ENCODE measurements at regions not wholly inside any gene's neighbourhood (a gene's known extent, or its start where the extent isn't known, plus 50 kb on each side); places are given as distances from the start of the nearest gene placed in this dataset.

DNA sequence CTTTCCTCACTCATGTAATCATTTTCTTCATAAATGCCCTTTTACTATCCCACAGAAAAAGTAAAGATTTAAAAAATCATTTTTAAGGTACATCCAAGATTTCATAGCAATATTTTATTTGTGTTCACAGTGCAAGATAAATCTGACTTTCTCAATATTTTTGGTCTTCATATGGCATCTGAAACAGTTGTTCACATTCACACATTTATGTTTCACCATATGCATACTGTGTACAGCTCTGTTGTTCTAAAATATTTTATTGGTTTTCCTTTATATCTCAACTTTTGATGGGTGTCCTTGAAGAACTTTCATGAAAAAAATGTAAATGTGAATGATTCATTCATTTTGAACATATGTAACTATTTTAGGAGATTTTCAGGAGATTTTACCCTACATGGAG lies 348.7 kb downstream of the SNAPC1 start:
- H3K4me2 ChIP-seq (ENCODE audit: low read depth, low read length): no peak overlapping the region
- no peaks in the 10 kb centered on the region for H3K9me1 ChIP-seq (ENCODE audit: insufficient read depth, low read length)
- H3K27me3 ChIP-seq (ENCODE audit: control insufficient read depth, insufficient read depth, low read length): no peaks in the 10 kb centered on the region
- H4K91ac ChIP-seq (ENCODE audit: insufficient read depth, low read depth, low read length): no peak overlapping the region
- TF ChIP-seq CHD1 (IDR thresholded peaks at IDR 0.05; ENCODE audit: low read depth, low read length) (no peak), RAD21 (IDR thresholded peaks at IDR 0.05; ENCODE audit: low read length) (no peak), SMC3 (IDR thresholded peaks at IDR 0.05; ENCODE audit: low read depth, low read length) (no peak), NFE2L2 (IDR thresholded peaks at IDR 0.05; ENCODE audit: low read depth, low read length) (no peak), BHLHE40 (IDR thresholded peaks at IDR 0.05; ENCODE audit: low read depth, low read length) (no peak), POLR2A (IDR thresholded peaks at IDR 0.05; ENCODE audit: low read depth, low read length) (no peak), MXI1 (IDR thresholded peaks at IDR 0.05; ENCODE audit: borderline replicate concordance, low read depth, low read length) (no peak), MAFK (IDR thresholded peaks at IDR 0.05; ENCODE audit: low read depth, low read length) (no peak), CEBPB (IDR thresholded peaks at IDR 0.05; ENCODE audit: low read depth, low read length) (no peak), FOS (IDR thresholded peaks at IDR 0.05; ENCODE audit: low read depth, low read length) (no peak), RCOR1 (IDR thresholded peaks at IDR 0.05; ENCODE audit: insufficient replicate concordance, low read length) (no peak), MAZ (IDR thresholded peaks at IDR 0.05; ENCODE audit: borderline replicate concordance, low read depth, low read length) (no peak)
- TF ChIP-seq, protein P1, sequence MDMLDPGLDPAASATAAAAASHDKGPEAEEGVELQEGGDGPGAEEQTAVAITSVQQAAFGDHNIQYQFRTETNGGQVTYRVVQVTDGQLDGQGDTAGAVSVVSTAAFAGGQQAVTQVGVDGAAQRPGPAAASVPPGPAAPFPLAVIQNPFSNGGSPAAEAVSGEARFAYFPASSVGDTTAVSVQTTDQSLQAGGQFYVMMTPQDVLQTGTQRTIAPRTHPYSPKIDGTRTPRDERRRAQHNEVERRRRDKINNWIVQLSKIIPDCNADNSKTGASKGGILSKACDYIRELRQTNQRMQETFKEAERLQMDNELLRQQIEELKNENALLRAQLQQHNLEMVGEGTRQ (IDR thresholded peaks at IDR 0.05; ENCODE audit: low read depth, low read length): no peak
- TF ChIP-seq, protein P2, sequence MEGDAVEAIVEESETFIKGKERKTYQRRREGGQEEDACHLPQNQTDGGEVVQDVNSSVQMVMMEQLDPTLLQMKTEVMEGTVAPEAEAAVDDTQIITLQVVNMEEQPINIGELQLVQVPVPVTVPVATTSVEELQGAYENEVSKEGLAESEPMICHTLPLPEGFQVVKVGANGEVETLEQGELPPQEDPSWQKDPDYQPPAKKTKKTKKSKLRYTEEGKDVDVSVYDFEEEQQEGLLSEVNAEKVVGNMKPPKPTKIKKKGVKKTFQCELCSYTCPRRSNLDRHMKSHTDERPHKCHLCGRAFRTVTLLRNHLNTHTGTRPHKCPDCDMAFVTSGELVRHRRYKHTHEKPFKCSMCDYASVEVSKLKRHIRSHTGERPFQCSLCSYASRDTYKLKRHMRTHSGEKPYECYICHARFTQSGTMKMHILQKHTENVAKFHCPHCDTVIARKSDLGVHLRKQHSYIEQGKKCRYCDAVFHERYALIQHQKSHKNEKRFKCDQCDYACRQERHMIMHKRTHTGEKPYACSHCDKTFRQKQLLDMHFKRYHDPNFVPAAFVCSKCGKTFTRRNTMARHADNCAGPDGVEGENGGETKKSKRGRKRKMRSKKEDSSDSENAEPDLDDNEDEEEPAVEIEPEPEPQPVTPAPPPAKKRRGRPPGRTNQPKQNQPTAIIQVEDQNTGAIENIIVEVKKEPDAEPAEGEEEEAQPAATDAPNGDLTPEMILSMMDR (conservative IDR thresholded peaks at IDR 0.05; ENCODE audit: low read depth, low read length): no peak
- TF ChIP-seq, protein P3, sequence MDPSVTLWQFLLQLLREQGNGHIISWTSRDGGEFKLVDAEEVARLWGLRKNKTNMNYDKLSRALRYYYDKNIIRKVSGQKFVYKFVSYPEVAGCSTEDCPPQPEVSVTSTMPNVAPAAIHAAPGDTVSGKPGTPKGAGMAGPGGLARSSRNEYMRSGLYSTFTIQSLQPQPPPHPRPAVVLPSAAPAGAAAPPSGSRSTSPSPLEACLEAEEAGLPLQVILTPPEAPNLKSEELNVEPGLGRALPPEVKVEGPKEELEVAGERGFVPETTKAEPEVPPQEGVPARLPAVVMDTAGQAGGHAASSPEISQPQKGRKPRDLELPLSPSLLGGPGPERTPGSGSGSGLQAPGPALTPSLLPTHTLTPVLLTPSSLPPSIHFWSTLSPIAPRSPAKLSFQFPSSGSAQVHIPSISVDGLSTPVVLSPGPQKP (IDR thresholded peaks at IDR 0.05; ENCODE audit: borderline replicate concordance, low read depth, low read length): no peak
- POLR2A ChIA-PET (ENCODE audit: unreplicated experiment): no interaction called here
- dilution Hi-C loops (cut with HindIII; ENCODE audit: low sequenced_read_pairs, unreplicated experiment): no loop called here
- H2AK9ac ChIP-seq (replicated peaks; ENCODE audit: low read depth, low read length, poor library complexity): no peak overlapping the region
- H3K14ac ChIP-seq (replicated peaks; ENCODE audit: low read depth, low read length): no peak overlapping the region
- H3K79me1 ChIP-seq (ENCODE audit: low read depth in 1 of 2, low read length in 2 of 2): no peaks in the 10 kb centered on the region
- H2BK5ac ChIP-seq (ENCODE audit: low read depth, low read length, poor library complexity, severe bottlenecking): no peak overlapping the region
- H4K8ac ChIP-seq (ENCODE audit: low read depth in 2 of 2, low read length in 2 of 2): no peak overlapping the region
- no peak overlapping the region for H2AK5ac ChIP-seq (ENCODE audit: low read depth, low read length)
- BruUV-seq (replicated peaks): no TSS peak
- H2BK20ac ChIP-seq (ENCODE audit: low read depth, low read length): no peak overlapping the region
- no peak for DNase-seq
- no peaks in the 10 kb centered on the region for H3K4me1 ChIP-seq (ENCODE audit: control insufficient read depth, insufficient read depth, low read length)
- CTCF ChIA-PET: no interaction called here
- intact Hi-C loops (cut with micrococcal nuclease): no loop called here
- no peak overlapping the region for H3K4me3 ChIP-seq (ENCODE audit: insufficient read depth, low read depth, low read length)
- no peak overlapping the region for H2AFZ ChIP-seq (replicated peaks; ENCODE audit: low read length, poor library complexity)
- no peak overlapping the region for H2BK15ac ChIP-seq (ENCODE audit: low read depth, low read length)
- ATAC-seq (ENCODE audit: low read depth): no peak
- no peak overlapping the region for H3K23ac ChIP-seq (ENCODE audit: low read depth, low read length)
- no peak overlapping the region for H3K27ac ChIP-seq (ENCODE audit: insufficient read depth, low read length)
- no peak overlapping the region for H2BK120ac ChIP-seq (ENCODE audit: low read depth, low read length)
- in situ Hi-C loops (cut with MboI; ENCODE audit: low sequenced_read_pairs): no loop called here
- H4K20me1 ChIP-seq (ENCODE audit: insufficient read depth, low read length): no peaks in the 10 kb centered on the region
- no peaks in the 10 kb centered on the region for H3K36me3 ChIP-seq (ENCODE audit: control insufficient read depth, insufficient read depth, low read length)
- no peaks in the 10 kb centered on the region for H3K9me3 ChIP-seq (ENCODE audit: control insufficient read depth, insufficient read depth, low read length)
- H3K9ac ChIP-seq (ENCODE audit: low read depth, low read length): no peak overlapping the region
- H4K5ac ChIP-seq (ENCODE audit: low read depth, low read length): no peak overlapping the region
- H3K56ac ChIP-seq (ENCODE audit: extremely low read depth, insufficient read depth, low read length): no peak overlapping the region
- H3K18ac ChIP-seq (ENCODE audit: low read depth, low read length): no peak overlapping the region
- H3K4ac ChIP-seq (ENCODE audit: low read depth, low read length): no peak overlapping the region

Measured in IMR-90 (cell line).